Natural killer cell (primary cell): ENCODE measurements at regions not wholly inside any gene's neighbourhood (a gene's known extent, or its start where the extent isn't known, plus 50 kb on each side); places are given as distances from the start of the nearest gene placed in this dataset.

Experiments
- ATAC-seq, 3 donors: fragments of 150-1000 bp in 2 of 3; fragments of 200-7000 bp in 1 of 3; cut with Tn5 transposase; 1 replicate in 1 of 3; 2 replicates in 2 of 3; pipeline ENCODE4 v1.10.0; 2021; ENCODE audit warnings: mild to moderate bottlenecking in 2 of 3, moderate library complexity in 2 of 3
- DNase-seq, 2 donors: peaks; one replicate each; pipeline versions ENCODE4 v3.0.0 to v3.0.0-alpha.2; 2013 to 2021; ENCODE audit warnings: mixed read lengths in 1 of 2
- H3K27ac ChIP-seq: one replicate; pipeline ENCODE4 v1.5.1; 2013; ENCODE audit warnings: mild to moderate bottlenecking, low read length
- H3K27me3 ChIP-seq: one replicate; pipeline ENCODE4 v1.6.1; 2013; ENCODE audit warnings: low read length; ENCODE audit not compliant: control insufficient read depth, insufficient read depth
- H3K36me3 ChIP-seq: one replicate; pipeline ENCODE4 v1.6.1; 2013; ENCODE audit warnings: low read length; ENCODE audit not compliant: control insufficient read depth, insufficient read depth
- H3K4me1 ChIP-seq: one replicate; pipeline ENCODE4 v1.6.1; 2013; ENCODE audit warnings: low read length; ENCODE audit not compliant: control insufficient read depth, insufficient read depth
- H3K4me3 ChIP-seq: one replicate; pipeline ENCODE4 v1.5.1; 2013; ENCODE audit warnings: low read length
- H3K9me3 ChIP-seq: one replicate; pipeline ENCODE4 v1.6.1; 2013; ENCODE audit warnings: low read length; ENCODE audit not compliant: control insufficient read depth, insufficient read depth
- H3K27ac Mint-ChIP-seq, 2 donors: one replicate each; pipeline ENCODE4 v1.8.0; 2022; ENCODE audit warnings: mild to moderate bottlenecking in 2 of 2, mixed read lengths in 2 of 2, moderate library complexity in 1 of 2
- H3K27me3 Mint-ChIP-seq, 2 donors: one replicate each; pipeline ENCODE4 v1.8.0; 2022; ENCODE audit warnings: low read depth in 2 of 2, mixed read lengths in 2 of 2
- H3K36me3 Mint-ChIP-seq: one replicate; pipeline ENCODE4 v1.8.0; 2022; ENCODE audit warnings: mixed read lengths
- H3K4me1 Mint-ChIP-seq, 2 donors: one replicate each; pipeline ENCODE4 v1.8.0; 2022; ENCODE audit warnings: mixed read lengths in 2 of 2
- H3K4me3 Mint-ChIP-seq: one replicate; pipeline ENCODE4 v1.8.0; 2022; ENCODE audit warnings: mild to moderate bottlenecking, moderate library complexity, mixed read lengths
- H3K9me3 Mint-ChIP-seq, 2 donors: one replicate each; pipeline ENCODE4 v1.8.0; 2022; ENCODE audit warnings: mixed read lengths in 2 of 2
- WGBS: methylation state at CpG from one replicate; pipeline ENCODE4 v1.1.7; 2013; ENCODE audit warnings: missing lambda C conversion rate; ENCODE audit not compliant: insufficient coverage; 5-methylcytosine and 5-hydroxymethylcytosine counted together
- intact Hi-C: fragments of 100-400 bp; cut with micrococcal nuclease; formaldehyde crosslinking; loops from one replicate; pipeline ENCODE4 v1.14.2; 2022
- TF ChIP-seq, protein P1 (sequence below): fragments of 200-600 bp; IDR thresholded peaks from one replicate; pipeline ENCODE4 v1.8.0; 2022; ENCODE audit warnings: antibody characterized with exemption

DNA sequence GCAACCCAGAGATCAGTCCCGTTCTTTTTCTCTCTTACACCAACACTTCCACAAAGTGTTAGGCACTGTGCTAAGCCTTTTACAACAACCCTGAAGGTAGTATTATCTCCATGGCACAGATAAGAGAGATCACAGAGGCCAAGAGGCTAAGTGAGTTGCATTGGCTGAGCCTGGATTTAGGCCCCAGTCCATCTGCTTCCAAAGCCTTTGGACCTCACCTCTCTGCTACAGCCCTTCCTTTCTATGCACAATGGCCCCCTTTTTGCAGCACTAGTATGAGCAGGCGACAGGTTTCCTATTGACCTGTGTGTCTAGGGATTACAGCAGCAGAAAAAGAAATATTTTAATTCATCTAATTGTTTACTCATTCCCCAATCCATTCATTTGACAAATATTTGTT, 76.2 kb downstream of the CRYGS start:
- no peaks in the 10 kb centered on the region for H3K4me1 ChIP-seq
- H3K27me3 Mint-ChIP-seq, result peaks cover 7 to 12% of the 10 kb centered on the region in 2 donors
- intact Hi-C loops, result no loop called here
- peaks cover 0 to 10% of the 10 kb centered on the region in 2 donors for H3K4me1 Mint-ChIP-seq
- ATAC-seq, result no peak
- no peaks in the 10 kb centered on the region for H3K36me3 ChIP-seq
- no peaks in the 10 kb centered on the region for H3K36me3 Mint-ChIP-seq
- no peak overlapping the region for H3K27ac Mint-ChIP-seq
- no peak overlapping the region for H3K27ac ChIP-seq
- 90% methylated on average over 2 of the region's 2 CpGs for WGBS
- no peaks in the 10 kb centered on the region for H3K27me3 ChIP-seq
- H3K9me3 ChIP-seq, result no peaks in the 10 kb centered on the region
- no peaks in the 10 kb centered on the region for H3K9me3 Mint-ChIP-seq
- no peak for DNase-seq
- H3K4me3 Mint-ChIP-seq, result no peak overlapping the region
- TF ChIP-seq, protein P1, sequence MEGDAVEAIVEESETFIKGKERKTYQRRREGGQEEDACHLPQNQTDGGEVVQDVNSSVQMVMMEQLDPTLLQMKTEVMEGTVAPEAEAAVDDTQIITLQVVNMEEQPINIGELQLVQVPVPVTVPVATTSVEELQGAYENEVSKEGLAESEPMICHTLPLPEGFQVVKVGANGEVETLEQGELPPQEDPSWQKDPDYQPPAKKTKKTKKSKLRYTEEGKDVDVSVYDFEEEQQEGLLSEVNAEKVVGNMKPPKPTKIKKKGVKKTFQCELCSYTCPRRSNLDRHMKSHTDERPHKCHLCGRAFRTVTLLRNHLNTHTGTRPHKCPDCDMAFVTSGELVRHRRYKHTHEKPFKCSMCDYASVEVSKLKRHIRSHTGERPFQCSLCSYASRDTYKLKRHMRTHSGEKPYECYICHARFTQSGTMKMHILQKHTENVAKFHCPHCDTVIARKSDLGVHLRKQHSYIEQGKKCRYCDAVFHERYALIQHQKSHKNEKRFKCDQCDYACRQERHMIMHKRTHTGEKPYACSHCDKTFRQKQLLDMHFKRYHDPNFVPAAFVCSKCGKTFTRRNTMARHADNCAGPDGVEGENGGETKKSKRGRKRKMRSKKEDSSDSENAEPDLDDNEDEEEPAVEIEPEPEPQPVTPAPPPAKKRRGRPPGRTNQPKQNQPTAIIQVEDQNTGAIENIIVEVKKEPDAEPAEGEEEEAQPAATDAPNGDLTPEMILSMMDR, result no peak
- no peak overlapping the region for H3K4me3 ChIP-seq

DNA sequence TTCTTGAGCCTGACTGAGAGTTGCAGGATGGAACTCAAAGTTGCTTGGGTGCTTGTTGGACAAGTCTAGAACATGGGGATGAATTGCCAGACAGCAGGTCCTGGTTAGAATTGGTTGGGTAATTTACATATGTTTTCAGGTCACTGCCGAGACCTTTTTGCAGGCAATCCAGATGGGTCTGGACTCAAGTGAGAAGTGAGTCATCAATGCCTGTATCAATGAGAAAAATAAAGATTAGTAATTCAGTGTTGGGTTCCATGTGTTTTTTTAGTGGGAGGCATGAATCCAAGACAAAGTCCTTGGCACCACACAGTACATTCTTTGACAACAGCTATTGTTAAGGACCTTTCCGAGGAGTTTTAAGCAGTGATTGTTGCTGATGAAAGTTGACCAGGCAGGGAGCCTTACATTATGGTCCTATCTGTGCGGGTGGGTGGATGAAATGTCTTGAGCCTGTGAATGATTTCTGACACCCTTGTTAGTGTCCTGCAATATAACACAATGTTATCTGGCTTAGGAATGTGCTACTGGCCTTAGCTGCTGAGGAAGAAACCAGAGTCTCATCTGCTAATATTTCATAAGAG, 77.7 kb downstream of the CRYGS start:
- Histone ChIP-seq H3K27ac (no peak overlapping the region), H3K9me3 (no peaks in the 10 kb centered on the region), H3K36me3 (no peaks in the 10 kb centered on the region), H3K27me3 (no peaks in the 10 kb centered on the region), H3K4me1 (no peaks in the 10 kb centered on the region), H3K4me3 (no peak overlapping the region)
- Mint-ChIP-seq H3K9me3 (no peaks in the 10 kb centered on the region), H3K27ac (no peak overlapping the region), H3K27me3 (peaks cover 0 to 9% of the 10 kb centered on the region in 2 donors), H3K4me3 (no peak overlapping the region), H3K4me1 (peaks cover 0 to 10% of the 10 kb centered on the region in 2 donors), H3K36me3 (no peaks in the 10 kb centered on the region)
- 62% methylated on average over 3 of the region's 3 CpGs for WGBS
- TF ChIP-seq, protein P1, result no peak
- no peak for ATAC-seq
- no peak for DNase-seq
- intact Hi-C loops, result no loop called here

DNA sequence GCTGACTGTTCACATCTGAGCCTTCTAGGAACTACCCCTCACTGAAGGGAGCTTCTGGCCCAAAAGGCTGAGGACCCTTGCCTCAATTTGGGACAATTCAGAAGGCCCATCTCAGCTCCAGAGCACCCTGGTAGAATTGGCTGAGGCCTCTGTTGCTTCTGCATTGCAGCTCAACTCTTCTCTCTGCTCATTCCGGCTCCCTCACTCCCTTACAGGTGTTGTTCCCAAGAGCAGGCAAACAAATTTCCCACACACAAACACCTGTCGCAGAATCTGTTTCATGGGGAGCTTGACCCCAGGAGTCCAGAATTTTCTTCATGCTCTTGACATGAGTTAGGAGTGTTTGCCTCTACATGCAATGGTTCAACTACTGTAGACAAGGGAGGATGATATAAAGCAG, 78.7 kb downstream of the CRYGS start:
- H3K4me1 Mint-ChIP-seq, result peaks cover 0 to 10% of the 10 kb centered on the region in 2 donors
- WGBS, result 100% methylated on average over 1 of the region's 2 CpGs
- intact Hi-C loops, result no loop called here

More for the DNA sequence above, 78.7 kb downstream of the CRYGS start:
- H3K9me3 ChIP-seq, result no peaks in the 10 kb centered on the region
- no peak overlapping the region for H3K27ac Mint-ChIP-seq
- no peaks in the 10 kb centered on the region for H3K36me3 Mint-ChIP-seq
- no peak overlapping the region for H3K4me3 ChIP-seq
- no peaks in the 10 kb centered on the region for H3K4me1 ChIP-seq
- H3K27ac ChIP-seq, result no peak overlapping the region
- TF ChIP-seq, protein P1, result no peak
- H3K27me3 ChIP-seq, result no peaks in the 10 kb centered on the region
- peaks cover 0 to 14% of the 10 kb centered on the region in 2 donors for H3K27me3 Mint-ChIP-seq
- no peaks in the 10 kb centered on the region for H3K36me3 ChIP-seq
- H3K4me3 Mint-ChIP-seq, result no peak overlapping the region
- ATAC-seq (no peak), DNase-seq (no peak)
- no peaks in the 10 kb centered on the region for H3K9me3 Mint-ChIP-seq
